PC-3 (cell line): ENCODE measurements at regions not wholly inside any gene's neighbourhood (a gene's known extent, or its start where the extent isn't known, plus 50 kb on each side); places are given as distances from the start of the nearest gene placed in this dataset.

Source experiments
- ATAC-seq: fragments of 200-7000 bp; cut with Tn5 transposase; 2 replicates; pipeline ENCODE4 v1.9.1; 2020; ENCODE audit warnings: mild to moderate bottlenecking, moderate library complexity
- BruUV-seq: library from RNA; stranded (reverse); fragments of 400-500 nt; replicated peaks from 2 replicates; lab custom pipeline; 2021; lab: Mats Ljungman, UMichigan
- CTCF ChIA-PET: fragments of 300-600 bp; sonication (Branson Sonifier 250); formaldehyde crosslinking; loops from one replicate; lab custom pipeline; 2022; ENCODE audit warnings: antibody characterized with exemption; lab: Charles Lee
- POLR2A ChIA-PET: fragments of 300-600 bp; sonication (Branson Sonifier 250); formaldehyde crosslinking; loops from one replicate; lab custom pipeline; 2022; ENCODE audit warnings: antibody characterized with exemption; ENCODE audit not compliant: unreplicated experiment; lab: Charles Lee
- DNase-seq: peaks from one replicate; pipeline ENCODE4 v3.0.0-alpha.2; 2015
- H2AFZ ChIP-seq: fragments of 300-600 bp; sonication (generic); 2 replicates; pipeline ENCODE4 v1.6.0; 2016; ENCODE audit warnings: antibody characterized with exemption, low read length
- H3F3A ChIP-seq: fragments of 300-600 bp; sonication (generic); one replicate; pipeline ENCODE4 v1.6.0; 2017; ENCODE audit warnings: antibody characterized with exemption, low read length, control low read depth, mild to moderate bottlenecking; ENCODE audit not compliant: unreplicated experiment
- H3K27ac ChIP-seq: fragments of 300-600 bp; sonication (generic); 2 replicates; pipeline ENCODE4 v1.5.1; 2016; ENCODE audit warnings: mild to moderate bottlenecking, low read length
- H3K27me3 ChIP-seq: fragments of 300-600 bp; sonication (generic); 2 replicates; pipeline ENCODE4 v1.6.1; 2016; ENCODE audit warnings: low read length, mixed read lengths
- H3K36me3 ChIP-seq: fragments of 300-600 bp; sonication (generic); 2 replicates; pipeline ENCODE4 v1.6.1; 2016; ENCODE audit warnings: low read depth, mixed run types, low read length, mixed read lengths
- H3K4me1 ChIP-seq: fragments of 300-600 bp; sonication (generic); 2 replicates; pipeline ENCODE4 v1.5.1; 2016; ENCODE audit warnings: low read length; ENCODE audit not compliant: insufficient read depth
- H3K4me2 ChIP-seq: fragments of 300-600 bp; sonication (generic); 2 replicates; pipeline ENCODE4 v1.6.0; 2016; ENCODE audit warnings: low read length
- H3K4me3 ChIP-seq: fragments of 300-600 bp; sonication (generic); 2 replicates; pipeline ENCODE4 v1.5.1; 2016; ENCODE audit warnings: mild to moderate bottlenecking, low read length, mixed read lengths
- H3K79me2 ChIP-seq: fragments of 300-600 bp; sonication (generic); 2 replicates; pipeline ENCODE4 v1.6.1; 2017; ENCODE audit warnings: low read length, mixed read lengths
- H3K9ac ChIP-seq: fragments of 300-600 bp; sonication (generic); 2 replicates; pipeline ENCODE4 v1.6.0; 2016; ENCODE audit warnings: mild to moderate bottlenecking, low read length
- H3K9me2 ChIP-seq: fragments of 300-600 bp; sonication (generic); replicated peaks from 2 replicates; pipeline ENCODE4 v1.6.1; 2016; ENCODE audit warnings: mixed run types, low read length, mixed read lengths
- H3K9me3 ChIP-seq: fragments of 300-600 bp; sonication (generic); 2 replicates; pipeline ENCODE4 v1.6.1; 2016; ENCODE audit warnings: low read length, mixed read lengths
- H4K20me1 ChIP-seq: fragments of 300-600 bp; sonication (generic); 2 replicates; pipeline ENCODE4 v1.6.1; 2016; ENCODE audit warnings: low read length, mixed read lengths
- EZH2 ChIP-seq: fragments of 300-600 bp; sonication (generic); IDR thresholded peaks from one replicate; pipeline ENCODE4 v1.6.1; 2017; ENCODE audit warnings: antibody characterized with exemption, mild to moderate bottlenecking, low read length; ENCODE audit not compliant: unreplicated experiment
- EZH2phosphoT487 ChIP-seq: fragments of 300-600 bp; sonication (generic); IDR thresholded peaks from 2 replicates; pipeline ENCODE4 v1.6.1; 2018; ENCODE audit warnings: mild to moderate bottlenecking, antibody characterized with exemption, low read length, borderline replicate concordance
- intact Hi-C: fragments of 100-400 bp; cut with micrococcal nuclease; formaldehyde crosslinking; loops from 2 replicates; pipeline ENCODE4 v1.9.0; 2023
- TF ChIP-seq, protein P1 (sequence below): fragments of 300-600 bp; sonication (generic); conservative IDR thresholded peaks from 2 replicates; pipeline ENCODE4 v1.5.1; 2017; ENCODE audit warnings: antibody characterized with exemption, low read depth, mild to moderate bottlenecking, low read length

DNA sequence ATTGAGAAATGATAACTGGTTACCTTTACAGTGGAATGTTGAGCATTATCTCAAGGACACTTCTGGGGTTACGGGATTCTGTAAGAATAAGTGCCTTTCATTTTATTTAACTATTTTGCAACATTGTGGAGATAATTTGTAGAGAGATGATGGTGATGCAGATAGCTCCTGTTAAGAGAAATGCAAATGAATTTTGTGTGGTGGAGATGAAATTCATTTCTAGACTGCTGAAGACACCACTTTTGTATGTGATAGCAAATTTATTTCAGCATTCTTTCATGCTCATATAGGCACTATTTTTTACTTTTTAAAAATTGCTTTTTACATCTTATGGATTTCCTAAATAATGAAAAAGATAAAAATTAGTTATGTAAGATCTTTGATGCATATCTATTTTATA lies 463.3 kb upstream of the CBLB start:
- H3K4me2 ChIP-seq, result no peak overlapping the region
- no peak overlapping the region for H2AFZ ChIP-seq
- ChIA-PET CTCF (no interaction called here), POLR2A (no interaction called here)
- H3K36me3 ChIP-seq, result no peaks in the 10 kb centered on the region
- H3K27ac ChIP-seq, result no peak overlapping the region
- peaks cover 51% of the 10 kb centered on the region for H3K4me1 ChIP-seq
- DNase-seq, result no peak
- no peak overlapping the region for H3K9ac ChIP-seq
- H3K27me3 ChIP-seq, result no peaks in the 10 kb centered on the region
- H3K9me2 ChIP-seq, result no peaks in the 10 kb centered on the region
- no peaks in the 10 kb centered on the region for H3K9me3 ChIP-seq
- no TSS peak for BruUV-seq
- H3K4me3 ChIP-seq, result no peak overlapping the region
- TF ChIP-seq, protein P1, sequence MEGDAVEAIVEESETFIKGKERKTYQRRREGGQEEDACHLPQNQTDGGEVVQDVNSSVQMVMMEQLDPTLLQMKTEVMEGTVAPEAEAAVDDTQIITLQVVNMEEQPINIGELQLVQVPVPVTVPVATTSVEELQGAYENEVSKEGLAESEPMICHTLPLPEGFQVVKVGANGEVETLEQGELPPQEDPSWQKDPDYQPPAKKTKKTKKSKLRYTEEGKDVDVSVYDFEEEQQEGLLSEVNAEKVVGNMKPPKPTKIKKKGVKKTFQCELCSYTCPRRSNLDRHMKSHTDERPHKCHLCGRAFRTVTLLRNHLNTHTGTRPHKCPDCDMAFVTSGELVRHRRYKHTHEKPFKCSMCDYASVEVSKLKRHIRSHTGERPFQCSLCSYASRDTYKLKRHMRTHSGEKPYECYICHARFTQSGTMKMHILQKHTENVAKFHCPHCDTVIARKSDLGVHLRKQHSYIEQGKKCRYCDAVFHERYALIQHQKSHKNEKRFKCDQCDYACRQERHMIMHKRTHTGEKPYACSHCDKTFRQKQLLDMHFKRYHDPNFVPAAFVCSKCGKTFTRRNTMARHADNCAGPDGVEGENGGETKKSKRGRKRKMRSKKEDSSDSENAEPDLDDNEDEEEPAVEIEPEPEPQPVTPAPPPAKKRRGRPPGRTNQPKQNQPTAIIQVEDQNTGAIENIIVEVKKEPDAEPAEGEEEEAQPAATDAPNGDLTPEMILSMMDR, result no peak
- TF ChIP-seq EZH2phosphoT487, result no peak
- TF ChIP-seq EZH2, result no peak
- H3K79me2 ChIP-seq, result no peaks in the 10 kb centered on the region
- no peaks in the 10 kb centered on the region for H3F3A ChIP-seq
- H4K20me1 ChIP-seq, result no peaks in the 10 kb centered on the region
- ATAC-seq, result no peak
- intact Hi-C loops, result loop anchor here (10.0 kb wide), 1 partner anchor 647 kb away; no protein-coding TSS in a partner anchor

DNA sequence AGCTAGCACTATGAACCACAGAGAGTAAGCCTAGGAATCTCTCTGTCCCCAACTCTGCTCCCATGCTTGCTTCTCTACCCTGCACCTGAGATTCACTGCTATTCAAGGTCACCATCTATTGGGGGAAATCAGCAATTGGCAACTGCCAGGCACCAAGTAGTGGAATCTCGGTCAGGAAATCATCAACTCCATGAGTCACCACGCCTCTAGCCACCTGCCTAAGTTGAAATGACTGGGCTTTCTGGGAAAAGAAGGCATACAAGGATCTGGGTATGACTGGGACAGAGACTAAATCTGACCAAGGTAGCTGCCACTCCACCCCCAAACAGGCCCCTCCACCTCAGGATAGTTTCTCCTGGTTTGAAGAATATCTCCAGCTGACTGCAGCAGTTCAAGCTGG lies 464.1 kb upstream of the CBLB start:
- Histone ChIP-seq H3K4me3 (no peak overlapping the region), H3K4me2 (peak overlapping the region; percentile 54; the same call in 1 of the 2 replicates), H3K9me3 (no peaks in the 10 kb centered on the region), H4K20me1 (no peaks in the 10 kb centered on the region), H3K36me3 (no peaks in the 10 kb centered on the region), H3K79me2 (no peaks in the 10 kb centered on the region), H3K27me3 (no peaks in the 10 kb centered on the region), H2AFZ (no peak overlapping the region), H3K9ac (no peak overlapping the region), H3K9me2 (no peaks in the 10 kb centered on the region), H3K4me1 (peaks cover 55% of the 10 kb centered on the region), H3F3A (no peaks in the 10 kb centered on the region), H3K27ac (peak overlapping the region; percentile 68)
- TF ChIP-seq EZH2phosphoT487, result no peak
- TF ChIP-seq, protein P1, result peak; percentile 46
- ChIA-PET POLR2A (no interaction called here), CTCF (no interaction called here)
- ATAC-seq, result peak; percentile 31; the same call in 1 of the 2 replicates
- DNase-seq, result peak; percentile 89
- intact Hi-C loops, result loop anchor here (10.0 kb wide), 1 partner anchor 648 kb away; no protein-coding TSS in a partner anchor
- no TSS peak for BruUV-seq

DNA sequence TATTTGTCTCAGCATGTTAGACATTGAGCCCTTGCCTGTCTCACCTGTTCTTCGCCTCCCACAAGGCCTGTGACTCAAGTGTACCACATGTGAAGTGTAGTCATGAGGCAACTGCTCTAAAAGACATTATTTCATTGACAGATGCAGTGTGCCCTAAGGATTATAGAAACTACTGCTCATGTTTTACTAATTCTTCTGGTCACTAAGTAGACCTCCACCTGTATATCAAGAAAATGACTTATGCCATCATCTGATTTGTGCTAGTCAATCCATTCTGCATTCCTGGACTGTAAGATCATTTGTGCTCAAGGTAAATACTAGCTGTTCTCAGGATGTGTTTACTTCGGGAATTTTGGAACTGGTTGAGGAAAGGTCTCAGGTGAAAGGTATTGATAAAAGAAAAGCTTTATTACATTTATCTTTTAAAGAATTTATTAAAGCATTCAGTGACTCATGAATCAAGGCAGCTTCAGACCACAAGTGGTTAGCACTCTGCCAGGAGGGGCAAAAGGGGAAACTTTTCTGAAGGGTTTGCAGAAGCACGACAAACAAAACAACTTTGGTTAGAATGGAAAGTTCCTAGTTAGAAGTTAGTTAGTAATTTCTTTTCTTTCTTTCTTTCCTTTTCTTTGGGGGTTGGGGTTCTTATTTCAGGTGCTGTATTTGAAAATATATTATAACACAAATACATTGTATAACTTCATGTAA lies 465.3 kb upstream of the CBLB start:
- TF ChIP-seq EZH2phosphoT487, result no peak
- TF ChIP-seq, protein P1, result no peak
- TF ChIP-seq EZH2, result no peak
- ChIA-PET CTCF (no interaction called here), POLR2A (interaction anchor here (0.7 kb wide), 2 partner anchors 125 to 571 kb away, joined by 3 to 4 read pairs; no protein-coding TSS in a partner anchor)
- Histone ChIP-seq H3K27me3 (no peaks in the 10 kb centered on the region), H3K9ac (peak overlapping the region; percentile 9; the same call in 1 of the 2 replicates), H4K20me1 (no peaks in the 10 kb centered on the region), H3K9me2 (no peaks in the 10 kb centered on the region), H3K79me2 (no peaks in the 10 kb centered on the region), H3F3A (no peaks in the 10 kb centered on the region), H3K4me3 (peak overlapping the region; percentile 11; the same call in 1 of the 2 replicates), H3K4me1 (peaks cover 65% of the 10 kb centered on the region), H3K4me2 (peak overlapping the region; percentile 54), H3K9me3 (no peaks in the 10 kb centered on the region), H3K36me3 (no peaks in the 10 kb centered on the region), H3K27ac (peak overlapping the region; percentile 68), H2AFZ (peak overlapping the region; percentile 23; the same call in 1 of the 2 replicates)
- intact Hi-C loops, result loop anchor here (10.0 kb wide), 1 partner anchor 649 kb away; no protein-coding TSS in a partner anchor
- no TSS peak for BruUV-seq
- ATAC-seq (peak; percentile 74), DNase-seq (peak; percentile 94)
